ENCODE measurements at regions not wholly inside any gene's neighbourhood (a gene's known extent, or its start where the extent isn't known, plus 50 kb on each side); places are given as distances from the start of the nearest gene placed in this dataset.

- peaks cover 14% of the 10 kb centered on the region for H3K27me3 Mint-ChIP-seq (ENCODE audit: low read depth)
- no peaks in the 10 kb centered on the region for H3K9me3 Mint-ChIP-seq
- no peak for ATAC-seq (replicated peaks in 1 of 2)
- no peak overlapping the region for H3K27ac Mint-ChIP-seq
- H3K4me1 Mint-ChIP-seq (ENCODE audit: low read depth): peaks cover 4% of the 10 kb centered on the region
- H3K36me3 Mint-ChIP-seq (ENCODE audit: insufficient read depth in 2 of 2): no peaks in the 10 kb centered on the region
- no peak overlapping the region for H3K4me3 Mint-ChIP-seq
- no peak for DNase-seq
Observed at GRCh38 chr3:194998417-194998816, 272.5 kb downstream of the XXYLT1 start.

- Mint-ChIP-seq H3K27ac (no peak overlapping the region), H3K36me3 (ENCODE audit: insufficient read depth in 2 of 2) (no peaks in the 10 kb centered on the region), H3K4me1 (ENCODE audit: low read depth) (peaks cover 4% of the 10 kb centered on the region), H3K4me3 (no peak overlapping the region), H3K27me3 (ENCODE audit: low read depth) (peaks cover 14% of the 10 kb centered on the region), H3K9me3 (no peaks in the 10 kb centered on the region)
- ATAC-seq (replicated peaks in 1 of 2) (no peak), DNase-seq (no peak)
Observed at GRCh38 chr3:194998948-194999347, 272.0 kb downstream of the XXYLT1 start.

- no peak for ATAC-seq (replicated peaks in 1 of 2)
- Mint-ChIP-seq H3K9me3 (no peaks in the 10 kb centered on the region), H3K27me3 (ENCODE audit: low read depth) (peaks cover 14% of the 10 kb centered on the region), H3K4me3 (no peak overlapping the region), H3K27ac (no peak overlapping the region), H3K4me1 (ENCODE audit: low read depth) (peaks cover 4% of the 10 kb centered on the region), H3K36me3 (ENCODE audit: insufficient read depth in 2 of 2) (no peaks in the 10 kb centered on the region)
- no peak for DNase-seq
Observed at GRCh38 chr3:194999491-194999890, 271.5 kb downstream of the XXYLT1 start.

DNA sequence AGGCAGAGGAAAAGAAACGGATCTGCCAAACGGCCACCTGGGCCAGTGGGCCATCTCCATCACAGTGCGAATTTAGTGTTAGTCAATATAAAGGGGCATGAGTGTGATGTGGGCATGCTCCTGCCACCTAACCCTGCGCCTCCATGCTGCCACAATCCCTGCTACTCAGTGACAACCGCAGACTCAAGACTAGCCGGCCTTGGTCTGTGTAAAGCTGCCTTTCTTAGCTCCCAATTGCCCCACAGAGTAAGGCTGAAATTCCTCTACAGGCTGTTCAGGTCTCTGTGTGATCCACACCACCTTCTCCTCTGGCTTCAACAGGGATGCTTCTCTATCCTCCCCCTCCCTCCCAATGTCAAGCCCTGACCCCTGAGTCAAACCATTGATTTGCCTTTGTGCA, 269.7 kb downstream of the XXYLT1 start:
- H3K4me1 Mint-ChIP-seq (ENCODE audit: low read depth): peaks cover 4% of the 10 kb centered on the region
- H3K27ac Mint-ChIP-seq: no peak overlapping the region
- no peak for DNase-seq
- no peak overlapping the region for H3K4me3 Mint-ChIP-seq
- H3K27me3 Mint-ChIP-seq (ENCODE audit: low read depth): peaks cover 14% of the 10 kb centered on the region
- no peak for ATAC-seq (replicated peaks in 1 of 2)
- no peaks in the 10 kb centered on the region for H3K36me3 Mint-ChIP-seq (ENCODE audit: insufficient read depth in 2 of 2)
- no peaks in the 10 kb centered on the region for H3K9me3 Mint-ChIP-seq

- DNase-seq: peak; percentile 21 to 25
- H3K4me1 Mint-ChIP-seq (ENCODE audit: low read depth): peaks cover 4% of the 10 kb centered on the region
- H3K27me3 Mint-ChIP-seq (ENCODE audit: low read depth): peaks cover 14% of the 10 kb centered on the region
- H3K36me3 Mint-ChIP-seq (ENCODE audit: insufficient read depth in 2 of 2): no peaks in the 10 kb centered on the region
- ATAC-seq (replicated peaks in 1 of 2): peak; percentile 47 to 53
- no peaks in the 10 kb centered on the region for H3K9me3 Mint-ChIP-seq
- no peak overlapping the region for H3K27ac Mint-ChIP-seq
- H3K4me3 Mint-ChIP-seq: no peak overlapping the region
Observed at GRCh38 chr3:195001961-195002861, 268.7 kb downstream of the XXYLT1 start.

DNA sequence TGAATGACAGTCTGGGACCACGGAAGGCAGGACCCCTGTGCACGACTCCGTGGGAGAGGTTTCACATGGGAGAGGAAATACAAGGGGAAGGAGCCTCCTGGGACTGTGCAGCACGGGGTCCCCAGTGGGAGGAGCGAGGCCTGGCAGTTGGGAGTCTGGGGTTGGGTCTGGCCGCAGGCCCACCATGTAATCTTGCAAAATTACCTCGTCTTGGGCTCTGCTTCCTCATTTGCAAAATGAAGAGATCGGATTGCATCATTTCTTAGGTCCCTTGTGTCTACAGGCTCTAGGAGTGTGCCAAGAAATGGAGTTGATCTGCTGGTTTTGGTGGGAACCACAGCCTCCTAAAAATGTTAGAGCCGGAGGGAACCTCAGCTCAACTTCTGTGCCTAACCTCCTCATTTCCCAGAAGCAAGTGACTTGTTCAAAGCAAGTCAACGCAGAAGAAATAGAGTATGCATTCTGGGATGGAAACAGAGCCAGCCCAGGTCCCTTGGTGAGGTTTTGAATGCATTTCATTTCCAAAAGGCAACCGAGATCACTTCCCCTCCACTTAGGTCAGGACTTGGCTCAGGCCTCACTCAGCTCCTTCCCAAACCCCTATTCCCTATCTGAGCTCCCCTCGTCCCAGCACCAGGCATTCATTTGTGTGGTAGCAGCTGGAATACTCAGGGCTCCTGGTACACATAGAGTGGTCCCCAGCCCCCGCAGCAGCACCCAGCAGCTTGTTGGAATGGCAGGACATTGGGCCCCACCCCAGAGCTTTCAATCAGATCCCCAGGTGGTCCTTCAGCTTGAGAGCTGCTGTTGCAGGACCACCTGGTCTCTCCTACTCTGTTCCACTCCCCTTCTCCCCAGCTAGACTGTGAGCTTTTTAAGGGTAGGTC, 267.7 kb downstream of the XXYLT1 start:
- peaks cover 4% of the 10 kb centered on the region for H3K4me1 Mint-ChIP-seq (ENCODE audit: low read depth)
- H3K9me3 Mint-ChIP-seq: no peaks in the 10 kb centered on the region
- no peak for DNase-seq
- H3K27me3 Mint-ChIP-seq (ENCODE audit: low read depth): peaks cover 14% of the 10 kb centered on the region
- H3K4me3 Mint-ChIP-seq: no peak overlapping the region
- H3K27ac Mint-ChIP-seq: no peak overlapping the region
- no peak for ATAC-seq (replicated peaks in 1 of 2)
- H3K36me3 Mint-ChIP-seq (ENCODE audit: insufficient read depth in 2 of 2): no peaks in the 10 kb centered on the region

GRCh38 chr3:195003893-195004289, 267.1 kb downstream of the XXYLT1 start:
- peaks cover 4% of the 10 kb centered on the region for H3K4me1 Mint-ChIP-seq (ENCODE audit: low read depth)
- DNase-seq: no peak
- H3K27me3 Mint-ChIP-seq (ENCODE audit: low read depth): peaks cover 14% of the 10 kb centered on the region
- H3K27ac Mint-ChIP-seq: no peak overlapping the region
- H3K9me3 Mint-ChIP-seq: no peaks in the 10 kb centered on the region
- no peak for ATAC-seq (replicated peaks in 1 of 2)
- H3K36me3 Mint-ChIP-seq (ENCODE audit: insufficient read depth in 2 of 2): no peaks in the 10 kb centered on the region
- no peak overlapping the region for H3K4me3 Mint-ChIP-seq

DNA sequence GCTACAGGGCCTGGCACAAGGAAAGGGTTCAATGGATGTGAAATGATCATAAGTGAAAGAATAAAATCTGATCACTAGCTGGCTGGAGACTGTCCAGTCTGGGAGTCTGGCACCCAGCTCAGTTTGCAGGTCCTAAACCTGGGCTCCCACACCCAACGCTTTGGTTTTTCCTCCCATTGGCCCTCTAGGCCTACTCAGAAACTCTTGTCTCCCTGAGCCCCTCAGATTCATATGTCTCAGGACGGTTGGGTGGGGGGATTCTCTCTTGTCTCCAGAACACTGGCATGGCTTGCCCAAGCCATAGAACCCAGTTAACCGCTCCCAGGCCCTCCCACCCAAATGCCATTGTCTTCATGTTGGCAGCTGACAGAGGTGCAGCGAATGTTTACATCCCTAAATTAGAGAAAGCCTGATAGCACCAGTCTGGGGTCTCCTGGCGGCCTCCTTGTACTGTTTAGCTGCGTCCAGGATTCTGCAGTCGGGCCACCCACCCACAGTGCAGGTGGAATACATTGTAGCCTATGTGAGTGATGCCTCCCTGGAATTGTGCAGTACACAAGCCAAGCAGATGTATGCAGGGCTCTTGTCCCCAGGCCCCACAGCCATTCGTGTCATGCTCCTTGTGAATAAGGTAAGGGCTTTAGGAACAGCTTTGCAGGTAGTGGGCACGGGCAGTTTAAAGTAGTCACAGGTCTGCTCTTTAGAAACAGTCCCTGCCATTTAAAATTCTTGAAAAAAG, 266.3 kb downstream of the XXYLT1 start:
- ATAC-seq (replicated peaks in 1 of 2) (no peak), DNase-seq (no peak)
- no peaks in the 10 kb centered on the region for H3K36me3 Mint-ChIP-seq (ENCODE audit: insufficient read depth in 2 of 2)
- no peaks in the 10 kb centered on the region for H3K9me3 Mint-ChIP-seq
- peaks cover 14% of the 10 kb centered on the region for H3K27me3 Mint-ChIP-seq (ENCODE audit: low read depth)
- H3K27ac Mint-ChIP-seq: no peak overlapping the region
- peaks cover 4% of the 10 kb centered on the region for H3K4me1 Mint-ChIP-seq (ENCODE audit: low read depth)
- H3K4me3 Mint-ChIP-seq: no peak overlapping the region

DNA sequence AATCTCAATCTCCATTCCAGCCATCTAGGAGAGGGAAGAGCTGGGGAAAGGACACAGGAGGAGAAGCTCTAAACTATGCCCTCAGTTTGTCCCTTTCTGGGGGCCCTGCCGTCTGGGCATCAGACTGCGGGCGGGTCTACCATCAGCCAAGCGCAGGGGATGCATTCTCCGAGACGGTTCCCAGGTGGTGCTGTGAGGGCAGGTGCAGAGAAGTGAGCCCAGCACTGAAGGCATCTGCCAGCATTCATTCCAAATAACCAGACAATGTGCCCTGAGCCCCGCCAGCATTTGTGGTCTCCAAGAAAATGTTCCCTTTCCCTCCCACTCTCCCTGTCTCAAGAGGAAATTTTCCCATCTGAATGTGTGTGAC, 265.7 kb downstream of the XXYLT1 start:
- Mint-ChIP-seq H3K4me1 (ENCODE audit: low read depth) (peaks cover 4% of the 10 kb centered on the region), H3K9me3 (no peaks in the 10 kb centered on the region), H3K27ac (no peak overlapping the region), H3K27me3 (ENCODE audit: low read depth) (peaks cover 14% of the 10 kb centered on the region), H3K36me3 (ENCODE audit: insufficient read depth in 2 of 2) (no peaks in the 10 kb centered on the region), H3K4me3 (no peak overlapping the region)
- DNase-seq: no peak
- no peak for ATAC-seq (replicated peaks in 1 of 2)

GRCh38 chr3:195005759-195006510, 265.0 kb downstream of the XXYLT1 start:
- Mint-ChIP-seq H3K27me3 (ENCODE audit: low read depth) (peaks cover 14% of the 10 kb centered on the region), H3K4me1 (ENCODE audit: low read depth) (peaks cover 4% of the 10 kb centered on the region), H3K27ac (no peak overlapping the region), H3K9me3 (no peaks in the 10 kb centered on the region), H3K4me3 (no peak overlapping the region), H3K36me3 (ENCODE audit: insufficient read depth in 2 of 2) (no peaks in the 10 kb centered on the region)
- no peak for DNase-seq
- ATAC-seq (replicated peaks in 1 of 2): no peak

- no peak for DNase-seq
- H3K4me3 Mint-ChIP-seq: no peak overlapping the region
- peaks cover 4% of the 10 kb centered on the region for H3K4me1 Mint-ChIP-seq (ENCODE audit: low read depth)
- H3K9me3 Mint-ChIP-seq: no peaks in the 10 kb centered on the region
- no peak for ATAC-seq (replicated peaks in 1 of 2)
- H3K27ac Mint-ChIP-seq: no peak overlapping the region
- peaks cover 7% of the 10 kb centered on the region for H3K27me3 Mint-ChIP-seq (ENCODE audit: low read depth)
- H3K36me3 Mint-ChIP-seq (ENCODE audit: insufficient read depth in 2 of 2): no peaks in the 10 kb centered on the region
Observed at GRCh38 chr3:195007151-195007550, 263.8 kb downstream of the XXYLT1 start.

DNA sequence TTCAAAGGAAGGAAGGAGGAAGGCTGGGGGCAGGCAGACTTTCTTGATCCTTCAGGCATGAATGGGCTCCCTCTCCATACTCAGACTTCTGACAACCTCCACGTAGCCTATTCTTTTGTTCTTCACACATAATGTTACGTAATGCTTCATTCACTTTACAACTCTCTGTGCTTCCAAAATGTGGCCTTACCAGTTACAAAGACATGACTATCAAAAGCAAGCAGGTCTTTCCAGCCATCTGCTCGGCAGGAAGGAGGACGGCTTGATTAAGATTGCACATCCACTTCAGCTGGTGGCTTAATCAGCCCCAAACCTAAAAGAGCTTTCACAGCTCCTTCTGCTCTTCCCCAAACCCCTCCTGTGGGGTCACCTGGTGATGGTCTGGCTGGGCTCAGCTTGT, 263.2 kb downstream of the XXYLT1 start:
- H3K36me3 Mint-ChIP-seq (ENCODE audit: insufficient read depth in 2 of 2): no peaks in the 10 kb centered on the region

More for the DNA sequence above, 263.2 kb downstream of the XXYLT1 start:
- DNase-seq: no peak
- Mint-ChIP-seq H3K27ac (no peak overlapping the region), H3K9me3 (no peaks in the 10 kb centered on the region), H3K4me3 (no peak overlapping the region), H3K4me1 (ENCODE audit: low read depth) (peaks cover 3% of the 10 kb centered on the region), H3K27me3 (ENCODE audit: low read depth) (peaks cover 4% of the 10 kb centered on the region)
- no peak for ATAC-seq (replicated peaks in 1 of 2)

Data from activated T-cell treated with anti-CD3 and anti-CD28 coated beads, Interleukin-2, amount 50 U/mL, for 72 hours (primary cell).